ENCODE measurements at regions not wholly inside any gene's neighbourhood (a gene's known extent, or its start where the extent isn't known, plus 50 kb on each side); places are given as distances from the start of the nearest gene placed in this dataset.
"Not testable (repeated sequence)": the region's sequence is repeated elsewhere in the genome, so short reads cannot be mapped to it uniquely, and the experiment has no call there.

GRCh38 chrX:143455046-143455445, 62.2 kb downstream of the SPANXN3 start:
- DNase-seq = no peak

- DNase-seq = no peak
Observed at GRCh38 chrX:143437439-143437838, 79.8 kb downstream of the SPANXN3 start.

GRCh38 chrX:143435916-143436315, 81.4 kb downstream of the SPANXN3 start:
- DNase-seq = no peak

GRCh38 chrX:143429811-143430210, 87.5 kb downstream of the SPANXN3 start:
- DNase-seq = no peak

- no peak for DNase-seq
Observed at GRCh38 chrX:143429131-143429530, 88.1 kb downstream of the SPANXN3 start.

GRCh38 chrX:143401160-143401559, 116.1 kb downstream of the SPANXN3 start:
- no peak for DNase-seq

GRCh38 chrX:143378851-143379250, 138.4 kb downstream of the SPANXN3 start:
- DNase-seq = no peak

GRCh38 chrX:143363419-143363818, 153.9 kb downstream of the SPANXN3 start:
- no peak for DNase-seq

GRCh38 chrX:143340190-143340589, 177.1 kb downstream of the SPANXN3 start:
- no peak for DNase-seq

- DNase-seq = no peak
Observed at GRCh38 chrX:143336261-143336660, 181.0 kb downstream of the SPANXN3 start.

GRCh38 chrX:143319526-143319925, 197.7 kb downstream of the SPANXN3 start:
- no peak for DNase-seq

- DNase-seq = not testable (repeated sequence)
Observed at GRCh38 chrX:143318857-143319256, 198.4 kb downstream of the SPANXN3 start.

GRCh38 chrX:143306991-143307937, 210.0 kb downstream of the SPANXN3 start:
- DNase-seq = peak; percentile 19

GRCh38 chrX:143304518-143304917, 212.8 kb downstream of the SPANXN3 start:
- no peak for DNase-seq

- DNase-seq = no peak
Observed at GRCh38 chrX:143304025-143304424, 213.2 kb downstream of the SPANXN3 start.

- no peak for DNase-seq
Observed at GRCh38 chrX:143298663-143299241, 218.5 kb downstream of the SPANXN3 start.

GRCh38 chrX:143296521-143296920, 220.8 kb downstream of the SPANXN3 start:
- DNase-seq = no peak

- no peak for DNase-seq
Observed at GRCh38 chrX:143287236-143287635, 230.0 kb downstream of the SPANXN3 start.

GRCh38 chrX:143270317-143270716, 244.6 kb downstream of the SPANXN4 start:
- no peak for DNase-seq

- not testable (repeated sequence) for DNase-seq
Observed at GRCh38 chrX:143244593-143244992, 218.9 kb downstream of the SPANXN4 start.

GRCh38 chrX:143240658-143241057, 214.9 kb downstream of the SPANXN4 start:
- no peak for DNase-seq

- no peak for DNase-seq
Observed at GRCh38 chrX:143231492-143231891, 205.8 kb downstream of the SPANXN4 start.

GRCh38 chrX:143228600-143228999, 202.9 kb downstream of the SPANXN4 start:
- DNase-seq = not testable (repeated sequence)

- no peak for DNase-seq
Observed at GRCh38 chrX:143206966-143207365, 181.2 kb downstream of the SPANXN4 start.

Measured in NCI-H1417 treated with DMSO at 0.1 percent for 48 hours (cell line).